RWPE1 (cell line): ENCODE measurements at regions not wholly inside any gene's neighbourhood (a gene's known extent, or its start where the extent isn't known, plus 50 kb on each side); places are given as distances from the start of the nearest gene placed in this dataset.
"Not testable (repeated sequence)": the region's sequence is repeated elsewhere in the genome, so short reads cannot be mapped to it uniquely, and the experiment has no call there.

ENCODE experiments used
- CTCF ChIA-PET: fragments of 350-600 bp; sonication (Branson Sonifier 250); formaldehyde crosslinking; extraction: SDS; loops from one replicate; lab custom pipeline; 2021; lab: Yijun Ruan, JAX
- POLR2A ChIA-PET: fragments of 400-600 bp; formaldehyde crosslinking; extraction: SDS; loops from one replicate; lab custom pipeline; 2020; ENCODE audit warnings: antibody characterized with exemption; ENCODE audit not compliant: low non-redundant PET; lab: Yijun Ruan, JAX
- DNase-seq: peaks from one replicate; pipeline ENCODE4 v3.0.0; 2012; ENCODE audit warnings: low spot score
- H3K27ac ChIP-seq: fragments of 450-650 bp; 2 replicates; pipeline ENCODE4 v1.5.1; 2017
- TF ChIP-seq, protein P1 (sequence below): fragments of 450-650 bp; conservative IDR thresholded peaks from 2 replicates; pipeline ENCODE4 v1.5.1; 2017; ENCODE audit warnings: low read depth, mild to moderate bottlenecking

DNA sequence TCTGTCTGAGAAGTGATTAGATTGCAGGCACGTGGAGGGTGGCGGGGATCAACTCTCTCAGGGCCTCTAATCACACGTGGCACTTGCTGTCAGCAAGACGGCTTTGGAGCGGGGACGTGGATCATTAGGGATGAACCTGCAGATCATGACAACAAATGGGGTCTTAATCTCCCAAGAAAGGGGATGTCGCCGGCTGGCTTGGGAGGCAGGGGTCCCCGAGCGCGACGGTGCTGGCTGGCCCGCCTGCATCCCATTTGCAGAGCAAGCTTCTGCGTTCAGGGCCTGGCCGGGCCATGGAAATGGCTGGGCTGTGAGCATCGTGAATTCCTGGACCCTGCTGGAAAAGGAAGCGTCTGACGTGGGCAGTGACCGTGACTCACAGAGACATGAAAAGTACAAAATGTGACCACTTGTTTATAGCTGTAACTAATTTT, 85.1 kb upstream of the SHOX start:
- CTCF ChIA-PET, result no interaction called here
- DNase-seq, result no peak
- TF ChIP-seq, protein P1, sequence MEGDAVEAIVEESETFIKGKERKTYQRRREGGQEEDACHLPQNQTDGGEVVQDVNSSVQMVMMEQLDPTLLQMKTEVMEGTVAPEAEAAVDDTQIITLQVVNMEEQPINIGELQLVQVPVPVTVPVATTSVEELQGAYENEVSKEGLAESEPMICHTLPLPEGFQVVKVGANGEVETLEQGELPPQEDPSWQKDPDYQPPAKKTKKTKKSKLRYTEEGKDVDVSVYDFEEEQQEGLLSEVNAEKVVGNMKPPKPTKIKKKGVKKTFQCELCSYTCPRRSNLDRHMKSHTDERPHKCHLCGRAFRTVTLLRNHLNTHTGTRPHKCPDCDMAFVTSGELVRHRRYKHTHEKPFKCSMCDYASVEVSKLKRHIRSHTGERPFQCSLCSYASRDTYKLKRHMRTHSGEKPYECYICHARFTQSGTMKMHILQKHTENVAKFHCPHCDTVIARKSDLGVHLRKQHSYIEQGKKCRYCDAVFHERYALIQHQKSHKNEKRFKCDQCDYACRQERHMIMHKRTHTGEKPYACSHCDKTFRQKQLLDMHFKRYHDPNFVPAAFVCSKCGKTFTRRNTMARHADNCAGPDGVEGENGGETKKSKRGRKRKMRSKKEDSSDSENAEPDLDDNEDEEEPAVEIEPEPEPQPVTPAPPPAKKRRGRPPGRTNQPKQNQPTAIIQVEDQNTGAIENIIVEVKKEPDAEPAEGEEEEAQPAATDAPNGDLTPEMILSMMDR, result no peak
- POLR2A ChIA-PET, result no interaction called here
- no peak overlapping the region for H3K27ac ChIP-seq

GRCh38 chrX:550514-550913, 80.1 kb upstream of the SHOX start:
- ChIA-PET POLR2A (no interaction called here), CTCF (no interaction called here)
- no peak for DNase-seq
- no peak overlapping the region for H3K27ac ChIP-seq
- TF ChIP-seq, protein P1, result no peak

DNA sequence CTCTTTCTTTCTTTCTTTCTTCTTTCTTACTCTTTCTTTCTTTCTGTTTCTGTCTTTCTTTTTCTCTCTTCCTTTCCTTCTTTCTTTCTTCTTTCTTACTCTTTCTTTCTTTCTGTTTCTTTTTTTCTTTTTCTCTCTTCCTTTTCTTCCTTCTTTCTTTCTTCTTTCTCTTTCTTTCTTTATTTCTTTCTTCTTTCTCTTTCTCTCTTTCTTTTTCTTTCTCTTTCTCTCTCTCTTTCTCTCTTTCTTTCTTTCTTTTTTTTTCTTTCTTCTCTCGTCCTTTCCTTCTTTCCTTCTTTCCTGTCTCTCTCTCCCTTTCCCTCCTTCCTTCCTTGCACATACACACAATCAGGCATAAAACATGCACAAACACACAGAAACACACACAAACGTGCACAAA, 79.3 kb upstream of the SHOX start:
- CTCF ChIA-PET, result no interaction called here
- POLR2A ChIA-PET, result no interaction called here
- TF ChIP-seq, protein P1, result no peak

GRCh38 chrX:552496-552895, 78.1 kb upstream of the SHOX start:
- ChIA-PET CTCF (no interaction called here), POLR2A (no interaction called here)
- no peak for DNase-seq
- no peak overlapping the region for H3K27ac ChIP-seq
- TF ChIP-seq, protein P1, result no peak

More for the DNA sequence above, 79.3 kb upstream of the SHOX start:
- no peak for DNase-seq
- H3K27ac ChIP-seq, result no peak overlapping the region

GRCh38 chrX:554271-554670, 76.3 kb upstream of the SHOX start:
- no peak overlapping the region for H3K27ac ChIP-seq
- POLR2A ChIA-PET, result no interaction called here
- DNase-seq, result no peak
- TF ChIP-seq, protein P1, result no peak
- CTCF ChIA-PET, result no interaction called here

GRCh38 chrX:555725-556666, 74.6 kb upstream of the SHOX start:
- POLR2A ChIA-PET, result no interaction called here
- CTCF ChIA-PET, result no interaction called here
- no peak for DNase-seq
- H3K27ac ChIP-seq, result no peak overlapping the region
- TF ChIP-seq, protein P1, result no peak

- POLR2A ChIA-PET, H3K27ac ChIP-seq, CTCF ChIA-PET, DNase-seq: not testable (repeated sequence)
These were observed 73.0 kb upstream of the SHOX start for GRCh38 chrX:557601-558000.

DNA sequence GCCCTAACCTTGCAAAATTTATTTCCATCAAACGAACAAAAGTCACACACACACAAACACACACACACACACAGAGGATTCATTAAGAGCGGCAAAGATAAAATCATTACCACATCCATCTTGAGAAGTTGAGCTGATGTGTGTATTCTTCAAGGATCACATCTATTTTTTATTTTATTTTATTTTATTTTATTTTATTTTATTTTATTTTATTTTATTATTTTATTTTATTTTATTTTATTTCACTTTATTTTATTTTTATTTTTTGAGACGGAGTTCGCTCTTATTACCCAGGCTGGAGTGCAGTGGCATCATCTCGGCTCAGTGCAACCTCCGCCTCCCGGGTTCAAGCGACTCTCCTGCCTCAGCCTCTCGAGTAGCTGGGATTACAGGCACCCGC, 71.3 kb upstream of the SHOX start:
- CTCF ChIA-PET, DNase-seq, H3K27ac ChIP-seq, POLR2A ChIA-PET: not testable (repeated sequence)
